Osteoblast (primary cell): ENCODE measurements at regions not wholly inside any gene's neighbourhood (a gene's known extent, or its start where the extent isn't known, plus 50 kb on each side); places are given as distances from the start of the nearest gene placed in this dataset. TPM values are rescaled to one million over a fixed set of nuclear protein-coding genes. Genes with fewer than 3 reads are reported as not detected.

Experiments used
- DNase-seq: peaks from one replicate; pipeline ENCODE4 v3.0.0; 2011; ENCODE audit warnings: low spot score, mixed read lengths; ENCODE audit not compliant: insufficient read length; ENCODE audit errors: missing footprints
- H2AFZ ChIP-seq: 2 replicates; pipeline ENCODE4 v1.6.0; 2011; ENCODE audit warnings: mild to moderate bottlenecking, low read length
- H3K27ac ChIP-seq: 2 replicates; pipeline ENCODE4 v1.5.1; 2011; ENCODE audit warnings: mild to moderate bottlenecking, low read depth, low read length, moderate library complexity
- H3K27me3 ChIP-seq: 2 replicates; pipeline ENCODE4 v1.6.0; 2012; ENCODE audit warnings: mild to moderate bottlenecking, control low read depth, inconsistent platforms, low read length, moderate library complexity; ENCODE audit not compliant: insufficient read depth
- H3K36me3 ChIP-seq: 2 replicates; pipeline ENCODE4 v1.5.1; 2011; ENCODE audit warnings: mild to moderate bottlenecking, low read length, control low read depth, moderate library complexity; ENCODE audit not compliant: insufficient read depth
- H3K4me1 ChIP-seq: 2 replicates; pipeline ENCODE4 v1.5.1; 2011; ENCODE audit warnings: mild to moderate bottlenecking, low read length, control low read depth, moderate library complexity; ENCODE audit not compliant: insufficient read depth
- H3K4me2 ChIP-seq: 2 replicates; pipeline ENCODE4 v1.6.0; 2011; ENCODE audit warnings: mild to moderate bottlenecking, low read length; ENCODE audit not compliant: insufficient read depth
- H3K4me3 ChIP-seq: fragments of 200-600 bp; sonication (generic); 3 replicates; pipeline ENCODE4 v1.5.1; 2012; ENCODE audit warnings: mild to moderate bottlenecking, low read length, inconsistent platforms; ENCODE audit not compliant: insufficient read depth
- H3K79me2 ChIP-seq: 2 replicates; pipeline ENCODE4 v1.6.0; 2012; ENCODE audit warnings: mild to moderate bottlenecking, low read length, control low read depth, inconsistent platforms; ENCODE audit not compliant: insufficient read depth
- H3K9me3 ChIP-seq: 2 replicates; pipeline ENCODE4 v1.5.1; 2011; ENCODE audit warnings: low read depth, low read length, control low read depth
- H4K20me1 ChIP-seq: 2 replicates; pipeline ENCODE4 v1.6.0; 2012; ENCODE audit warnings: mild to moderate bottlenecking, low read length, control low read depth; ENCODE audit not compliant: insufficient read depth
- small RNA-seq: library from RNA; depleted of rRNA; stranded (forward); fragments of <200 nt; gene quantifications from one replicate; pipeline ENCODE3, GENCODE V24; 2012
- TF ChIP-seq, protein P1 (sequence below): IDR thresholded peaks from 2 replicates; pipeline ENCODE4 v1.5.1; 2011; ENCODE audit warnings: mild to moderate bottlenecking, low read depth, low read length, moderate library complexity; ENCODE audit errors: extremely low read depth

- H3K79me2 ChIP-seq: no peaks in the 10 kb centered on the region
- H3K9me3 ChIP-seq: no peaks in the 10 kb centered on the region
- TF ChIP-seq, protein P1, sequence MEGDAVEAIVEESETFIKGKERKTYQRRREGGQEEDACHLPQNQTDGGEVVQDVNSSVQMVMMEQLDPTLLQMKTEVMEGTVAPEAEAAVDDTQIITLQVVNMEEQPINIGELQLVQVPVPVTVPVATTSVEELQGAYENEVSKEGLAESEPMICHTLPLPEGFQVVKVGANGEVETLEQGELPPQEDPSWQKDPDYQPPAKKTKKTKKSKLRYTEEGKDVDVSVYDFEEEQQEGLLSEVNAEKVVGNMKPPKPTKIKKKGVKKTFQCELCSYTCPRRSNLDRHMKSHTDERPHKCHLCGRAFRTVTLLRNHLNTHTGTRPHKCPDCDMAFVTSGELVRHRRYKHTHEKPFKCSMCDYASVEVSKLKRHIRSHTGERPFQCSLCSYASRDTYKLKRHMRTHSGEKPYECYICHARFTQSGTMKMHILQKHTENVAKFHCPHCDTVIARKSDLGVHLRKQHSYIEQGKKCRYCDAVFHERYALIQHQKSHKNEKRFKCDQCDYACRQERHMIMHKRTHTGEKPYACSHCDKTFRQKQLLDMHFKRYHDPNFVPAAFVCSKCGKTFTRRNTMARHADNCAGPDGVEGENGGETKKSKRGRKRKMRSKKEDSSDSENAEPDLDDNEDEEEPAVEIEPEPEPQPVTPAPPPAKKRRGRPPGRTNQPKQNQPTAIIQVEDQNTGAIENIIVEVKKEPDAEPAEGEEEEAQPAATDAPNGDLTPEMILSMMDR: no peak
- no peaks in the 10 kb centered on the region for H3K36me3 ChIP-seq
- H4K20me1 ChIP-seq: no peaks in the 10 kb centered on the region
- H3K4me3 ChIP-seq: no peak overlapping the region
- H3K4me2 ChIP-seq: no peak overlapping the region
- no peak for DNase-seq
- no peak overlapping the region for H3K27ac ChIP-seq
- H3K27me3 ChIP-seq: no peaks in the 10 kb centered on the region
- H2AFZ ChIP-seq: no peak overlapping the region
- H3K4me1 ChIP-seq: no peaks in the 10 kb centered on the region
Measured at GRCh38 chr4:83660578-83660977, 124.7 kb downstream of the GPAT3 start.

DNA sequence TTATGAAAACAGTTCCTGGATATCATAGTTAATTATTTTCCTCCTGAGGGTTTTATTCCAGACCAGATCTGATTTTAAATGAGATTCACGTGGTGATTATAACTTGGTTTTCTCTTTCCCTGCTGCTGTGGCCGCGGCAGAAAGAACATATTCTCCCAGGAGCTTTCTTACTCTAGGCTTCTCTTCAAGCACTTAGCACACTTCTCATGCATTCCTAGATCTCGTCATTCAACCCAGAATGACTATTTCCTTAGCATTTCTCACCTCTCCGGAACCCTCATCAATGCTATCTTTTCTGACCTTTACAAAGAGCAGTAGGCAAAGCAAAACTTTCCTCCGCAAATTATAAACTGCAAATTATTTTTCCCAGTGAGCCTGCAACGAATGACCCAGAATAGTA, 122.9 kb downstream of the GPAT3 start:
- H2AFZ ChIP-seq: no peak overlapping the region
- TF ChIP-seq, protein P1: no peak
- H3K27ac ChIP-seq: no peak overlapping the region
- no peaks in the 10 kb centered on the region for H4K20me1 ChIP-seq
- H3K36me3 ChIP-seq: no peaks in the 10 kb centered on the region
- DNase-seq: no peak
- peaks cover 5% of the 10 kb centered on the region for H3K4me1 ChIP-seq
- H3K27me3 ChIP-seq: no peaks in the 10 kb centered on the region
- no peak overlapping the region for H3K4me3 ChIP-seq
- H3K79me2 ChIP-seq: no peaks in the 10 kb centered on the region
- no peak overlapping the region for H3K4me2 ChIP-seq
- H3K9me3 ChIP-seq: no peaks in the 10 kb centered on the region

- TF ChIP-seq, protein P1: no peak
- H3K27me3 ChIP-seq: no peaks in the 10 kb centered on the region
- H3K4me1 ChIP-seq: peaks cover 5% of the 10 kb centered on the region
- no peak overlapping the region for H3K4me3 ChIP-seq
- H2AFZ ChIP-seq: no peak overlapping the region
- no peak overlapping the region for H3K4me2 ChIP-seq
- no peaks in the 10 kb centered on the region for H4K20me1 ChIP-seq
- no peak overlapping the region for H3K27ac ChIP-seq
- no peaks in the 10 kb centered on the region for H3K9me3 ChIP-seq
- no peaks in the 10 kb centered on the region for H3K79me2 ChIP-seq
- DNase-seq: no peak
- H3K36me3 ChIP-seq: no peaks in the 10 kb centered on the region
Measured at GRCh38 chr4:83657336-83657735, 121.4 kb downstream of the GPAT3 start.

Small RNA genes lying in the stretch of these regions (small RNA-seq; reads per million reads assigned to genes)
- gene RNU6-774P: not detected
